Panc1 (cell line): ENCODE measurements at regions not wholly inside any gene's neighbourhood (a gene's known extent, or its start where the extent isn't known, plus 50 kb on each side); places are given as distances from the start of the nearest gene placed in this dataset.

Experiments
- ATAC-seq: fragments of 200-7000 bp; cut with Tn5 transposase; 2 replicates; pipeline ENCODE4 v1.9.1; 2020; ENCODE audit warnings: mild to moderate bottlenecking, moderate library complexity
- BruUV-seq: library from RNA; stranded (reverse); fragments of 400-500 nt; replicated peaks from 2 replicates; lab custom pipeline; 2021; lab: Mats Ljungman, UMichigan
- CTCF ChIA-PET: fragments of 300-600 bp; sonication (Branson Sonifier 250); formaldehyde crosslinking; loops from one replicate; lab custom pipeline; 2022; ENCODE audit warnings: antibody characterized with exemption; lab: Charles Lee
- POLR2A ChIA-PET: fragments of 300-600 bp; sonication (Branson Sonifier 250); formaldehyde crosslinking; loops from one replicate; lab custom pipeline; 2022; ENCODE audit warnings: antibody characterized with exemption; lab: Charles Lee
- DNase-seq: peaks from one replicate; pipeline ENCODE4 v3.0.0-alpha.2; 2010; ENCODE audit warnings: low read depth, low spot score
- H3K27ac ChIP-seq: 2 replicates; pipeline ENCODE4 v1.5.1; 2011; ENCODE audit warnings: mild to moderate bottlenecking, low read length, inconsistent platforms
- H3K27me3 ChIP-seq: fragments of 200-500 bp; sonication (Bioruptor generic); 2 replicates; pipeline ENCODE4 v1.6.0; 2014; ENCODE audit warnings: low read length, inconsistent platforms; ENCODE audit not compliant: control insufficient read depth, insufficient read depth
- H3K36me3 ChIP-seq: fragments of 200-500 bp; sonication (Bioruptor generic); 2 replicates; pipeline ENCODE4 v1.5.1; 2014; ENCODE audit warnings: inconsistent platforms, mild to moderate bottlenecking, low read length, moderate library complexity; ENCODE audit not compliant: control insufficient read depth, insufficient read depth
- H3K4me1 ChIP-seq: 2 replicates; pipeline ENCODE4 v1.5.1; 2011; ENCODE audit warnings: inconsistent platforms, mild to moderate bottlenecking, low read length, moderate library complexity; ENCODE audit not compliant: control insufficient read depth, insufficient read depth
- H3K4me3 ChIP-seq, 2 experiments: 2 replicates each; pipeline ENCODE4 v1.5.1; 2011 to 2012; ENCODE audit warnings: low read depth in 2 of 2, low read length in 2 of 2, mild to moderate bottlenecking in 2 of 2, inconsistent platforms in 1 of 2, moderate library complexity in 1 of 2
- H3K9me3 ChIP-seq: fragments of 200-500 bp; sonication (Bioruptor generic); 2 replicates; pipeline ENCODE4 v1.5.1; 2014; ENCODE audit warnings: low read depth, mild to moderate bottlenecking, inconsistent platforms, low read length, moderate library complexity; ENCODE audit not compliant: control insufficient read depth, insufficient read depth
- POLR2AphosphoS5 ChIP-seq: IDR thresholded peaks from 2 replicates; pipeline ENCODE4 v1.6.1; 2012; ENCODE audit warnings: mild to moderate bottlenecking, low read depth, low read length, moderate library complexity
- SIN3A ChIP-seq: IDR thresholded peaks from 2 replicates; pipeline ENCODE4 v1.6.1; 2012; ENCODE audit warnings: low read depth, mild to moderate bottlenecking, low read length, moderate library complexity, borderline replicate concordance; ENCODE audit not compliant: insufficient read depth
- TCF7L2 ChIP-seq: IDR thresholded peaks from 2 replicates; pipeline ENCODE4 v1.6.1; 2011; ENCODE audit warnings: mild to moderate bottlenecking, low read depth, low read length, inconsistent platforms
- in situ Hi-C: cut with HindIII; loops from 2 replicates; pipeline ENCODE4 v1.10.0; 2016; ENCODE audit warnings: low sequenced_read_pairs, low pct_unique_long_range_greater_than_20kb
- intact Hi-C: fragments of 100-400 bp; cut with micrococcal nuclease; formaldehyde crosslinking; loops from one replicate; pipeline ENCODE4 v1.10.0; 2022; ENCODE audit not compliant: unreplicated experiment
- TF ChIP-seq, protein P1 (sequence below): fragments of 450-650 bp; IDR thresholded peaks from 2 replicates; pipeline ENCODE4 v1.5.1; 2017; ENCODE audit warnings: mild to moderate bottlenecking
- TF ChIP-seq, protein P2 (sequence below), 2 experiments: IDR thresholded peaks; 2 replicates each; pipeline ENCODE4 v1.6.1; 2011 to 2012; ENCODE audit warnings: low read depth in 2 of 2, control low read depth in 1 of 2, low read length in 1 of 2, mild to moderate bottlenecking in 1 of 2, moderate library complexity in 1 of 2; ENCODE audit not compliant: insufficient read depth in 1 of 2

DNA sequence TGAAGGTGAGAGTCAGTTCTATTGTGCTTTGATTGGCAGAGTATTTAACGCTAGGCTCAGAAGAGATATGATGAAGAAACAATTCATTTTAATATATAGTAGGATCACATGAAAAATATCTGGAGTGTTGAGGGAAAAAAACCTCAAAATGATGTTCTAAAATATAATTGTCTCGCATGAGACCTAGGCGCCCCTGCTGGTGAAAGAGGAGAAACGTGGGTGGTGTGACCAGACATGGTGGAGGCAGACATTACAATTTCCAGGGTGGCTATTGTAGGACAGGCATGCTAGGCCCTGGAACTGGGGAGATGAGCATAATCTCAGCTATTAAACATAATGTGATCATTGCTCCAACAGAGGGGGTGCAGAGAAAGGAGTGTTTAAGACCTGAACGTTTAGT lies 210.0 kb downstream of the HS3ST1 start:
- H3K4me3 ChIP-seq = no peak overlapping the region
- no peak overlapping the region for H3K27ac ChIP-seq
- ChIA-PET CTCF (no interaction called here), POLR2A (no interaction called here)
- no peaks in the 10 kb centered on the region for H3K4me1 ChIP-seq
- TF ChIP-seq, protein P1, sequence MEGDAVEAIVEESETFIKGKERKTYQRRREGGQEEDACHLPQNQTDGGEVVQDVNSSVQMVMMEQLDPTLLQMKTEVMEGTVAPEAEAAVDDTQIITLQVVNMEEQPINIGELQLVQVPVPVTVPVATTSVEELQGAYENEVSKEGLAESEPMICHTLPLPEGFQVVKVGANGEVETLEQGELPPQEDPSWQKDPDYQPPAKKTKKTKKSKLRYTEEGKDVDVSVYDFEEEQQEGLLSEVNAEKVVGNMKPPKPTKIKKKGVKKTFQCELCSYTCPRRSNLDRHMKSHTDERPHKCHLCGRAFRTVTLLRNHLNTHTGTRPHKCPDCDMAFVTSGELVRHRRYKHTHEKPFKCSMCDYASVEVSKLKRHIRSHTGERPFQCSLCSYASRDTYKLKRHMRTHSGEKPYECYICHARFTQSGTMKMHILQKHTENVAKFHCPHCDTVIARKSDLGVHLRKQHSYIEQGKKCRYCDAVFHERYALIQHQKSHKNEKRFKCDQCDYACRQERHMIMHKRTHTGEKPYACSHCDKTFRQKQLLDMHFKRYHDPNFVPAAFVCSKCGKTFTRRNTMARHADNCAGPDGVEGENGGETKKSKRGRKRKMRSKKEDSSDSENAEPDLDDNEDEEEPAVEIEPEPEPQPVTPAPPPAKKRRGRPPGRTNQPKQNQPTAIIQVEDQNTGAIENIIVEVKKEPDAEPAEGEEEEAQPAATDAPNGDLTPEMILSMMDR = no peak
- H3K9me3 ChIP-seq = no peaks in the 10 kb centered on the region
- BruUV-seq = no TSS peak
- DNase-seq (no peak), ATAC-seq (no peak)
- H3K27me3 ChIP-seq = no peaks in the 10 kb centered on the region
- no peaks in the 10 kb centered on the region for H3K36me3 ChIP-seq
- intact Hi-C loops (no loop called here), in situ Hi-C loops (no loop called here)

DNA sequence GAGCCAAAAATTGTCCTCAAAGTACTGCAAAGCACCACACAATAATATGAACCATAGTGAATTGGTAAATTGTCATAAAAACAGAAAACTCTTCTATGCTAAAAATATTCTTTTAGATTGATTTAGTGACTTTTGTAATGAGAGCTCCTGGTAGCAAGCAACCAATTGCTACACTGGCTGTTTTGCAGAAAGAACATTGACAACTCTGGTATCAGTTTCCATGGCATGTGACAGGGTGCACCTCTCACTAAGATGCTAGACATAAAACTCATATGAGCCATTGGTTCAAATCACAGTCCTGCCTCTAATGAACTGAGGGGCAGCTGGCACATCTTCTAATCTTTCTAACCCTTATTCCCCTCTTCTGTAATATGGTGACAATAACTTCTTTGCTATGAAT lies 212.2 kb downstream of the HS3ST1 start:
- no peak for DNase-seq
- intact Hi-C loops = no loop called here
- POLR2A ChIA-PET = no interaction called here
- no peaks in the 10 kb centered on the region for H3K9me3 ChIP-seq
- BruUV-seq = no TSS peak
- TF ChIP-seq POLR2AphosphoS5 (no peak), TCF7L2 (no peak), SIN3A (no peak)
- TF ChIP-seq, protein P1 = no peak
- TF ChIP-seq, protein P2, sequence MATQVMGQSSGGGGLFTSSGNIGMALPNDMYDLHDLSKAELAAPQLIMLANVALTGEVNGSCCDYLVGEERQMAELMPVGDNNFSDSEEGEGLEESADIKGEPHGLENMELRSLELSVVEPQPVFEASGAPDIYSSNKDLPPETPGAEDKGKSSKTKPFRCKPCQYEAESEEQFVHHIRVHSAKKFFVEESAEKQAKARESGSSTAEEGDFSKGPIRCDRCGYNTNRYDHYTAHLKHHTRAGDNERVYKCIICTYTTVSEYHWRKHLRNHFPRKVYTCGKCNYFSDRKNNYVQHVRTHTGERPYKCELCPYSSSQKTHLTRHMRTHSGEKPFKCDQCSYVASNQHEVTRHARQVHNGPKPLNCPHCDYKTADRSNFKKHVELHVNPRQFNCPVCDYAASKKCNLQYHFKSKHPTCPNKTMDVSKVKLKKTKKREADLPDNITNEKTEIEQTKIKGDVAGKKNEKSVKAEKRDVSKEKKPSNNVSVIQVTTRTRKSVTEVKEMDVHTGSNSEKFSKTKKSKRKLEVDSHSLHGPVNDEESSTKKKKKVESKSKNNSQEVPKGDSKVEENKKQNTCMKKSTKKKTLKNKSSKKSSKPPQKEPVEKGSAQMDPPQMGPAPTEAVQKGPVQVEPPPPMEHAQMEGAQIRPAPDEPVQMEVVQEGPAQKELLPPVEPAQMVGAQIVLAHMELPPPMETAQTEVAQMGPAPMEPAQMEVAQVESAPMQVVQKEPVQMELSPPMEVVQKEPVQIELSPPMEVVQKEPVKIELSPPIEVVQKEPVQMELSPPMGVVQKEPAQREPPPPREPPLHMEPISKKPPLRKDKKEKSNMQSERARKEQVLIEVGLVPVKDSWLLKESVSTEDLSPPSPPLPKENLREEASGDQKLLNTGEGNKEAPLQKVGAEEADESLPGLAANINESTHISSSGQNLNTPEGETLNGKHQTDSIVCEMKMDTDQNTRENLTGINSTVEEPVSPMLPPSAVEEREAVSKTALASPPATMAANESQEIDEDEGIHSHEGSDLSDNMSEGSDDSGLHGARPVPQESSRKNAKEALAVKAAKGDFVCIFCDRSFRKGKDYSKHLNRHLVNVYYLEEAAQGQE (IDR thresholded peaks at IDR 0.05; ENCODE audit: insufficient read depth in 1 of 2, low read depth in 2 of 2, low read length in 1 of 2) = no peak
- H3K27ac ChIP-seq = no peak overlapping the region
- no peak for ATAC-seq
- H3K4me1 ChIP-seq = no peaks in the 10 kb centered on the region
- no peak overlapping the region for H3K4me3 ChIP-seq
- no peaks in the 10 kb centered on the region for H3K36me3 ChIP-seq
- in situ Hi-C loops = no loop called here
- H3K27me3 ChIP-seq = no peaks in the 10 kb centered on the region
- CTCF ChIA-PET = no interaction called here

DNA sequence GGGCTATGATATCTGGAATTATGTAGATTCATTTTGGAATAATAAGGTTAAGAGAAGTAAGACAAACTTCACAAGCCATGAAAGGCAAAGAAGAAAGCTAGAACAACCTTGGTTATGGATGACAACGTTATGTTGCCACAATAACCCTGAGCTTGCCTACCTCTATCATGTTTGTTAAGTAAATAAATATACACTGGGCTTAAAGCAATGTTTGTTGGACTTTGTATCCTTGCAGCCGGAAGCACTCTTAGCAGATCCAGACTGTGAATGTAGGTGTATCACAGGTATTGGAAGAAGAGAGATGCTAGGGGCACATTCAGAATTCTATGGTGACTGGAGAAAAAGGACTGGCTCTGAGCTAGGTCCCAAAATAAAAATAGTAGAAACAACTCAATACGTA lies 214.4 kb downstream of the HS3ST1 start:
- no TSS peak for BruUV-seq
- in situ Hi-C loops = no loop called here
- Histone ChIP-seq H3K9me3 (no peaks in the 10 kb centered on the region), H3K4me3 (no peak overlapping the region), H3K27ac (no peak overlapping the region), H3K4me1 (no peaks in the 10 kb centered on the region), H3K36me3 (no peaks in the 10 kb centered on the region), H3K27me3 (no peaks in the 10 kb centered on the region)
- CTCF ChIA-PET = no interaction called here
- TF ChIP-seq, protein P2 (IDR thresholded peaks at IDR 0.05; ENCODE audit: insufficient read depth in 1 of 2, low read depth in 2 of 2, low read length in 1 of 2) = no peak
- no peak for TF ChIP-seq POLR2AphosphoS5
- TF ChIP-seq SIN3A = no peak
- ATAC-seq (no peak), DNase-seq (no peak)
- POLR2A ChIA-PET = no interaction called here
- intact Hi-C loops = no loop called here
